ENCODE measurements at regions not wholly inside any gene's neighbourhood (a gene's known extent, or its start where the extent isn't known, plus 50 kb on each side); places are given as distances from the start of the nearest gene placed in this dataset.

DNA sequence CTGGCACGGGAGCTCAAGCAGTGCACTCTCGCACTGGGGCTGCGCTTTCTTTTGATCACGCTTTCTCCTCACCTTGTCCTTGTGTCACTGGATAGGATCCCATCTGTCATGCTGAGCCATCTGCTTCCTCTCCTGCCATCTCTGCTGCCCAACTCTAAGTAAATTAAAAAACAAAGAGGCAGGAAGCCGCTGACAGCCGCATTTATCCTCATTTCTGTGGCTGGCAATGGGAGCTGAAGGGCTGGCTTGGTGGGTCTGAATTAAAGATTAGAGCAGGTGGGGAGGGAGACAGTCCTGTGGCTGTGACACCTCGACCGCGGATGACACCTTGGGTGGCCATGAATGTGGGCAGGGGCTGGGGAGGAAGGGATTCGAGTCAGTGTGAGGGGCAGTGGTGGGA is 159.2 kb upstream of the ALDH1B1 start:
- WGBS: 83% methylated on average over 10 of the region's 10 CpGs
- Histone ChIP-seq H3K27me3 (ENCODE audit: control insufficient read depth in 4 of 4, insufficient read depth in 4 of 4, low read length in 3 of 4) (no peaks in the 10 kb centered on the region), H3K9ac (ENCODE audit: low read depth in 1 of 2, low read length in 2 of 2) (no peak overlapping the region), H3K4me3 (ENCODE audit: low read depth in 1 of 3, low read length in 3 of 3) (no peak overlapping the region), H3K9me3 (ENCODE audit: control insufficient read depth in 4 of 4, low read length in 3 of 4) (no peaks in the 10 kb centered on the region), H3K4me1 (ENCODE audit: control insufficient read depth in 4 of 4, insufficient read depth in 4 of 4, low read length in 3 of 4) (no peaks in the 10 kb centered on the region), H3K27ac (ENCODE audit: low read depth in 1 of 2, low read length in 2 of 2) (no peak overlapping the region), H3K36me3 (ENCODE audit: control insufficient read depth in 4 of 4, insufficient read depth in 3 of 4, low read depth in 1 of 4, low read length in 3 of 4) (no peaks in the 10 kb centered on the region)
- TF ChIP-seq HNF4A (conservative IDR thresholded peaks at IDR 0.05): no peak
- no peak for DNase-seq (ENCODE audit: low spot score)

DNA sequence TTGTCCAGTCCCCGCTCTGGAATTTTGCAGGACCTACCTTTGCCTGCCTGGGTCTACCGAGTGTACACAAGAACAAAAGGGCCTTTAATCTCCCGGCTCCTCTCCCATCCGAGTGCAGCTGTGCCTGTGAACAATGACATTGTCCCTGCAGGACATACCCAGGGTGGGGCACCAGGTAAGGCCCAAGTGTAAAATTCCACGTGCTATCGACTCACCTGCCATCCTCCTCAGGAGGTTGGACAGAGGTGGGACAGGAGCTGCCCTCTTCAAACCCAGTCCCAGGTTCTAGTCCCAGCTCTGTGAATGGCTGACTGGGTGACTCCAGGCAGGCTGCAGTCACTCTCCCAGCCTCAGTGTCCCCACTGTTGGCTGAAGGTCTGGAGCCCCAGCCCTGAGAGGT is 159.6 kb upstream of the ALDH1B1 start:
- Histone ChIP-seq H3K36me3 (ENCODE audit: control insufficient read depth in 4 of 4, insufficient read depth in 3 of 4, low read depth in 1 of 4, low read length in 3 of 4) (no peaks in the 10 kb centered on the region), H3K27me3 (ENCODE audit: control insufficient read depth in 4 of 4, insufficient read depth in 4 of 4, low read length in 3 of 4) (no peaks in the 10 kb centered on the region), H3K9ac (ENCODE audit: low read depth in 1 of 2, low read length in 2 of 2) (no peak overlapping the region), H3K4me3 (ENCODE audit: low read depth in 1 of 3, low read length in 3 of 3) (no peak overlapping the region), H3K4me1 (ENCODE audit: control insufficient read depth in 4 of 4, insufficient read depth in 4 of 4, low read length in 3 of 4) (no peaks in the 10 kb centered on the region), H3K27ac (ENCODE audit: low read depth in 1 of 2, low read length in 2 of 2) (no peak overlapping the region), H3K9me3 (ENCODE audit: control insufficient read depth in 4 of 4, low read length in 3 of 4) (no peaks in the 10 kb centered on the region)
- 79% methylated on average over 6 of the region's 6 CpGs for WGBS
- DNase-seq (ENCODE audit: low spot score): no peak
- TF ChIP-seq RAD21 (IDR thresholded peaks at IDR 0.05) (no peak), NR2F2 (IDR thresholded peaks at IDR 0.05) (no peak), JUND (IDR thresholded peaks at IDR 0.05) (no peak), SP1 (IDR thresholded peaks at IDR 0.05) (no peak), FOXA2 (IDR thresholded peaks at IDR 0.05) (no peak), EGR1 (IDR thresholded peaks at IDR 0.05; ENCODE audit: low read depth in 2 of 2) (no peak), HNF4A (conservative IDR thresholded peaks at IDR 0.05) (no peak)
- TF ChIP-seq, protein P1, sequence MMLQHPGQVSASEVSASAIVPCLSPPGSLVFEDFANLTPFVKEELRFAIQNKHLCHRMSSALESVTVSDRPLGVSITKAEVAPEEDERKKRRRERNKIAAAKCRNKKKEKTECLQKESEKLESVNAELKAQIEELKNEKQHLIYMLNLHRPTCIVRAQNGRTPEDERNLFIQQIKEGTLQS (IDR thresholded peaks at IDR 0.05): no peak

DNA sequence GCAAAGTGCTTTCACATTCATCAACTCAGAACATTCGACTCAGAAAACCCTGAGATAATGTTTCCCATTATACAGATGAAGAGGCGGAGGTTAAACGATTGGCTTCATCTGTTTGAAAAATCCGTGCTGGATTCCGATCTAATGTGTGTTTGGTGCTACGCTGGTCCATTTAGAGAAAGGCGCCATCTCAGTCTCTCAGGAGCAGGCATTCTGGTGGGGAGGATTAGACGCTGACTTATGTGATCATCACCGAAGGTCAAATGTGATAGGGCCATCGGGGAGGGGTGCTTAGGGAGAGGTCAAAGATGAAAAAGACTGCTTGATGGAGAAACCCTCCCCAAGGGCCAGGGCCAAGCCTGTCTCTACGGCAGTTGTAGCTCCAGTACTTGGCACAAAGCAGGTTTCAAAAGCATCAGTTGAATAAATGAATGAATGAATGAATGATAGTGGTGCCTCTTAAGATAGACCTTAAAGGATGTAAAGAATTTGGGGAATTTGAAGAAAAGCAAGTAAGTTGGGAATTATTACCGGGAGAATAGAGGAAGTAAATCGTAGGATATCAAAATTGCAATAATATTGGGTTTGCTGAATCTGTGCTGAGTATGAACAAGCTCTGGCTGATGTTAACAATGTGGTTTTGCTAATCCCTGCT is 160.6 kb upstream of the SHB start:
- no peak for TF ChIP-seq FOXA1 (IDR thresholded peaks at IDR 0.05)
- Histone ChIP-seq H3K4me1 (ENCODE audit: control insufficient read depth in 4 of 4, insufficient read depth in 4 of 4, low read length in 3 of 4) (peaks cover 0 to 4% (median under 1%) of the 10 kb centered on the region in 4 donors), H3K4me3 (ENCODE audit: low read depth in 1 of 3, low read length in 3 of 3) (no peak overlapping the region), H3K27me3 (ENCODE audit: control insufficient read depth in 4 of 4, insufficient read depth in 4 of 4, low read length in 3 of 4) (no peaks in the 10 kb centered on the region), H3K27ac (ENCODE audit: low read depth in 1 of 2, low read length in 2 of 2) (no peak overlapping the region), H3K9me3 (ENCODE audit: control insufficient read depth in 4 of 4, low read length in 3 of 4) (no peaks in the 10 kb centered on the region), H3K36me3 (ENCODE audit: control insufficient read depth in 4 of 4, insufficient read depth in 3 of 4, low read depth in 1 of 4, low read length in 3 of 4) (no peaks in the 10 kb centered on the region), H3K9ac (ENCODE audit: low read depth in 1 of 2, low read length in 2 of 2) (no peak overlapping the region)
- peak; percentile 20 for DNase-seq (ENCODE audit: low spot score)
- 89% methylated on average over 13 of the region's 13 CpGs for WGBS

DNA sequence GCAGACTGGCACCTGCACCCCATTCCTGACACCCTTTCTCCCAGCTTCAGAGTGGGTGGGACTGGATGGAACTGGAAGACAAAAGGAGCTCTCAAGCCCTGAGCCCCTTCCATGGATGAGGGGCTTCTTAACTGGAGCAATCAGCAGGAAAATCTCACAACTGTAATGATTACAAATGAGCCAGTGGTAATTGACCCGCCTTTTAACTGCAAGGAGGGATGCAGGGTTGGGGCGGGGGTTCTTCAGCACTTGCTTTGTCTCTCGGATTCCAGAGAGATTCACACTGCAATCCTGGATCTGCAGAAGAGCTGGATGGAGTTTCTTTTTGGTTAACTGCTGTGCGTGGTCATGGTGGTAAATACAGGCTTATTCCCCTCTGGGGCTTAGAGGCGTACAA is 160.1 kb upstream of the SHB start:
- DNase-seq (ENCODE audit: low spot score): peak; percentile 14
- no peak overlapping the region for H3K4me3 ChIP-seq (ENCODE audit: low read depth in 1 of 3, low read length in 3 of 3)
- TF ChIP-seq JUND (IDR thresholded peaks at IDR 0.05): no peak
- no peak for TF ChIP-seq NR2F2 (IDR thresholded peaks at IDR 0.05)
- TF ChIP-seq FOXA2 (IDR thresholded peaks at IDR 0.05): no peak
- no peak for TF ChIP-seq HNF4G (IDR thresholded peaks at IDR 0.05)
- peaks cover 0 to 4% (median under 1%) of the 10 kb centered on the region in 4 donors for H3K4me1 ChIP-seq (ENCODE audit: control insufficient read depth in 4 of 4, insufficient read depth in 4 of 4, low read length in 3 of 4)
- H3K27ac ChIP-seq (ENCODE audit: low read depth in 1 of 2, low read length in 2 of 2): no peak overlapping the region
- H3K9me3 ChIP-seq (ENCODE audit: control insufficient read depth in 4 of 4, low read length in 3 of 4): no peaks in the 10 kb centered on the region
- WGBS: 79% methylated on average over 5 of the region's 5 CpGs
- H3K36me3 ChIP-seq (ENCODE audit: control insufficient read depth in 4 of 4, insufficient read depth in 3 of 4, low read depth in 1 of 4, low read length in 3 of 4): no peaks in the 10 kb centered on the region
- no peak overlapping the region for H3K9ac ChIP-seq (ENCODE audit: low read depth in 1 of 2, low read length in 2 of 2)
- no peaks in the 10 kb centered on the region for H3K27me3 ChIP-seq (ENCODE audit: control insufficient read depth in 4 of 4, insufficient read depth in 4 of 4, low read length in 3 of 4)

Data from liver (tissue), 7 donors.